ENCODE measurements at regions not wholly inside any gene's neighbourhood (a gene's known extent, or its start where the extent isn't known, plus 50 kb on each side); places are given as distances from the start of the nearest gene placed in this dataset.

GRCh38 chr6:79307321-79308036, 73.0 kb upstream of the HMGN3 start:
- Histone ChIP-seq H3K9me3 (ENCODE audit: low read length) (no peaks in the 10 kb centered on the region), H4K20me1 (ENCODE audit: insufficient read depth, low read length) (no peaks in the 10 kb centered on the region), H3K27me3 (ENCODE audit: control insufficient read depth in 1 of 2, insufficient read depth in 2 of 2, low read length in 2 of 2) (no peaks in the 10 kb centered on the region), H3K36me3 (replicated peaks in 1 of 2; ENCODE audit: control insufficient read depth in 1 of 2, insufficient read depth in 2 of 2, low read length in 2 of 2) (no peaks in the 10 kb centered on the region), H3K27ac (ENCODE audit: extremely low read length, insufficient read depth, low read length) (no peak overlapping the region), H3K4me2 (ENCODE audit: low read depth, low read length) (no peak overlapping the region), H3K4me1 (ENCODE audit: insufficient read depth, low read length) (no peaks in the 10 kb centered on the region), H3K79me2 (ENCODE audit: insufficient read depth, low read length) (no peaks in the 10 kb centered on the region), H3K4me3 (replicated peaks in 1 of 3; ENCODE audit: insufficient read depth in 1 of 3, low read depth in 2 of 3, low read length in 3 of 3) (no peak overlapping the region), H3K9ac (ENCODE audit: insufficient read depth, low read depth, low read length) (no peak overlapping the region), H2AFZ (ENCODE audit: low read length) (no peak overlapping the region)
- POLR2A ChIA-PET: no interaction called here
- no TSS peak for BruUV-seq (replicated peaks)
- CTCF ChIA-PET (ENCODE audit: low intra/inter-chr PET ratio, low total read pairs): no interaction called here
- ATAC-seq: no peak
- in situ Hi-C loops (cut with HindIII; ENCODE audit: extremely low pct_ligation_motif_present, low pct_unique_long_range_greater_than_20kb) (no loop called here), intact Hi-C loops (cut with micrococcal nuclease; ENCODE audit: unreplicated experiment) (no loop called here)
- 15% methylated on average over 7 of the region's 7 CpGs for WGBS (ENCODE audit: low lambda C conversion rate)
- DNase-seq (ENCODE audit: low spot score): peak; percentile 18
- TF ChIP-seq TEF (CRISPR knock-in tag; IDR thresholded peaks at IDR 0.05) (no peak), MTF1 (CRISPR knock-in tag; IDR thresholded peaks at IDR 0.05) (no peak), IKZF5 (CRISPR knock-in tag; IDR thresholded peaks at IDR 0.05) (no peak), SOX13 (IDR thresholded peaks at IDR 0.05) (no peak), SOX13 (CRISPR knock-in tag; conservative IDR thresholded peaks at IDR 0.05 in 1 of 2, IDR thresholded peaks at IDR 0.05 in 1 of 2) (peak in 1 of 2 experiments; percentile 11; a peak in 1 of 4 replicates), FOSL2 (CRISPR knock-in tag; IDR thresholded peaks at IDR 0.05) (peak; percentile 50; the same call in 1 of the 2 replicates), NCOA5 (CRISPR knock-in tag; IDR thresholded peaks at IDR 0.05) (no peak), ZNF33A (CRISPR knock-in tag; IDR thresholded peaks at IDR 0.05; ENCODE audit: borderline replicate concordance) (no peak), GPN1 (CRISPR knock-in tag; IDR thresholded peaks at IDR 0.05; ENCODE audit: borderline replicate concordance) (no peak), DNMT1 (CRISPR knock-in tag; IDR thresholded peaks at IDR 0.05) (no peak), HES4 (CRISPR knock-in tag; IDR thresholded peaks at IDR 0.05; ENCODE audit: borderline replicate concordance) (no peak), SNAPC4 (CRISPR knock-in tag; IDR thresholded peaks at IDR 0.05) (no peak), ZNF333 (CRISPR knock-in tag; IDR thresholded peaks at IDR 0.05; ENCODE audit: borderline replicate concordance) (no peak), SMYD3 (CRISPR knock-in tag; IDR thresholded peaks at IDR 0.05) (no peak), ZNF782 (CRISPR knock-in tag; IDR thresholded peaks at IDR 0.05; ENCODE audit: borderline replicate concordance) (no peak)
- FAIRE-seq: no peak

Data from HepG2 (cell line).